ENCODE measurements at regions not wholly inside any gene's neighbourhood (a gene's known extent, or its start where the extent isn't known, plus 50 kb on each side); places are given as distances from the start of the nearest gene placed in this dataset.

GRCh38 chr9:81321551-81321950, 367.8 kb downstream of the TLE1 start:
- TF ChIP-seq REST (IDR thresholded peaks at IDR 0.05; ENCODE audit: insufficient read depth in 1 of 2, low read depth in 2 of 2, low read length in 2 of 2), result no peak
- no peak for TF ChIP-seq POLR2AphosphoS5 (IDR thresholded peaks at IDR 0.05; ENCODE audit: low read depth, low read length)
